ENCODE measurements at regions not wholly inside any gene's neighbourhood (a gene's known extent, or its start where the extent isn't known, plus 50 kb on each side); places are given as distances from the start of the nearest gene placed in this dataset.

DNA sequence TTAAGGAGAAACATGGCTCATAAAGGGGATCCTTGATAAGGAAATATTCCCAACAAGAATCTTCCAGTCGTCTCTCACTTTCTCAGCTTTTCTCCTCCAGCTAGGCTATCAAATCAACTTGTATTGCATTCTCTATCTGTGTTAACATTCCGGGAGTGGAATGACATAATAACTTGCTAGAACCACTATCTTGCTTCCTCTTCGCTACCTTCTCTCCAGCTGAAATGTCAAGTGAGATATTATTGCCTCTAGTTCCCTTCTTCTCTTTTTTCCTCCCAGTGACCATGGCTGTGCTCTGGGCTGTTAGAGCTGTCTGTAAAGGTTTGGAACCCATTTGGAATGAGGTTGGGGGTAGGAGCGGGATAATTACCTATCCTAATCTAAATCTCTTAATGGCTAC, 1329.5 kb upstream of the WWC1 start (continued):
- TF ChIP-seq ZNF256 (CRISPR knock-in tag; conservative IDR thresholded peaks at IDR 0.05), result no peak
- TF ChIP-seq ZNF274 (CRISPR knock-in tag; IDR thresholded peaks at IDR 0.05), result no peak
- no peak for TF ChIP-seq PHF8 (CRISPR knock-in tag; IDR thresholded peaks at IDR 0.05)
- TF ChIP-seq, protein P1, sequence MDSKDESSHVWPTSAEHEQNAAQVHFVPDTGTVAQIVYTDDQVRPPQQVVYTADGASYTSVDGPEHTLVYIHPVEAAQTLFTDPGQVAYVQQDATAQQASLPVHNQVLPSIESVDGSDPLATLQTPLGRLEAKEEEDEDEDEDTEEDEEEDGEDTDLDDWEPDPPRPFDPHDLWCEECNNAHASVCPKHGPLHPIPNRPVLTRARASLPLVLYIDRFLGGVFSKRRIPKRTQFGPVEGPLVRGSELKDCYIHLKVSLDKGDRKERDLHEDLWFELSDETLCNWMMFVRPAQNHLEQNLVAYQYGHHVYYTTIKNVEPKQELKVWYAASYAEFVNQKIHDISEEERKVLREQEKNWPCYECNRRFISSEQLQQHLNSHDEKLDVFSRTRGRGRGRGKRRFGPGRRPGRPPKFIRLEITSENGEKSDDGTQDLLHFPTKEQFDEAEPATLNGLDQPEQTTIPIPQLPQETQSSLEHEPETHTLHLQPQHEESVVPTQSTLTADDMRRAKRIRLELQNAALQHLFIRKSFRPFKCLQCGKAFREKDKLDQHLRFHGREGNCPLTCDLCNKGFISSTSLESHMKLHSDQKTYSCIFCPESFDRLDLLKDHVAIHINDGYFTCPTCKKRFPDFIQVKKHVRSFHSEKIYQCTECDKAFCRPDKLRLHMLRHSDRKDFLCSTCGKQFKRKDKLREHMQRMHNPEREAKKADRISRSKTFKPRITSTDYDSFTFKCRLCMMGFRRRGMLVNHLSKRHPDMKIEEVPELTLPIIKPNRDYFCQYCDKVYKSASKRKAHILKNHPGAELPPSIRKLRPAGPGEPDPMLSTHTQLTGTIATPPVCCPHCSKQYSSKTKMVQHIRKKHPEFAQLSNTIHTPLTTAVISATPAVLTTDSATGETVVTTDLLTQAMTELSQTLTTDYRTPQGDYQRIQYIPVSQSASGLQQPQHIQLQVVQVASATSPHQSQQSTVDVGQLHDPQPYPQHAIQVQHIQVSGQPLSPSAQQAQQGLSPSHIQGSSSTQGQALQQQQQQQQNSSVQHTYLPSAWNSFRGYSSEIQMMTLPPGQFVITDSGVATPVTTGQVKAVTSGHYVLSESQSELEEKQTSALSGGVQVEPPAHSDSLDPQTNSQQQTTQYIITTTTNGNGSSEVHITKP (CRISPR knock-in tag; IDR thresholded peaks at IDR 0.05; ENCODE audit: low read depth), result no peak
- TF ChIP-seq AHR (CRISPR knock-in tag; IDR thresholded peaks at IDR 0.05), result no peak
- no peak for TF ChIP-seq HDAC1 (CRISPR knock-in tag; IDR thresholded peaks at IDR 0.05)

DNA sequence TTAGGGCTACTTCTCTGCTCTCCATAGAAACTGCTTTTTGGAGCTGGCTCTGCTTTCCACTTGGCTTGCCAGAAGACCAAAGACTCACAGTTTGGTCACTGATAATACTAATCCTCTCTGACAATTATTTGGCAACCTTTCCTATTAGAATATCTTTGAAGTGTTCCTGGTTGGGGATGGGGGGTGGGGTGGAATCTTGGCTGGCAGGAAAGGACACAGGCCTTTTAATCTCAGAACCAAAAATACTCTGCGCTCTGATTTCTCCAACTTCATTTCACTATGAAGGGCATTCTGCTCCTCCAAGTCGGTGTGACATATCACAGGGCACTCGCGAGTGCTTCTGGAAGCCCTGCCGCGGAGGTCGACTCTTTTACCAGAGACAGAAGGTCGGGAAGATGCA, 1329.0 kb upstream of the WWC1 start:
- ChIA-PET CTCF (ENCODE audit: low intra/inter-chr PET ratio, low total read pairs) (no interaction called here), POLR2A (no interaction called here)
- Histone ChIP-seq H3K27me3 (ENCODE audit: control insufficient read depth in 1 of 2, insufficient read depth in 2 of 2, low read length in 2 of 2) (no peaks in the 10 kb centered on the region), H3K4me3 (replicated peaks in 1 of 3; ENCODE audit: insufficient read depth in 1 of 3, low read depth in 2 of 3, low read length in 3 of 3) (no peak overlapping the region), H3K79me2 (ENCODE audit: insufficient read depth, low read length) (no peaks in the 10 kb centered on the region), H3K27ac (ENCODE audit: extremely low read length, insufficient read depth, low read length) (no peak overlapping the region), H3K9ac (ENCODE audit: insufficient read depth, low read depth, low read length) (no peak overlapping the region), H3K4me1 (ENCODE audit: insufficient read depth, low read length) (no peaks in the 10 kb centered on the region), H3K4me2 (ENCODE audit: low read depth, low read length) (no peak overlapping the region), H2AFZ (ENCODE audit: low read length) (no peak overlapping the region), H3K36me3 (replicated peaks in 1 of 2; ENCODE audit: control insufficient read depth in 1 of 2, insufficient read depth in 2 of 2, low read length in 2 of 2) (no peaks in the 10 kb centered on the region), H3K9me3 (ENCODE audit: low read length) (no peaks in the 10 kb centered on the region), H4K20me1 (ENCODE audit: insufficient read depth, low read length) (no peaks in the 10 kb centered on the region)
- in situ Hi-C loops (cut with HindIII; ENCODE audit: extremely low pct_ligation_motif_present, low pct_unique_long_range_greater_than_20kb) (no loop called here), intact Hi-C loops (cut with micrococcal nuclease; ENCODE audit: unreplicated experiment) (no loop called here)
- TF ChIP-seq SRF (IDR thresholded peaks at IDR 0.05; ENCODE audit: low read depth, low read length) (no peak), REL (CRISPR knock-in tag; conservative IDR thresholded peaks at IDR 0.05) (no peak), ZNF20 (CRISPR knock-in tag; IDR thresholded peaks at IDR 0.05) (no peak), SNRNP70 (IDR thresholded peaks at IDR 0.05; ENCODE audit: low read depth, low read length) (no peak), KDM3A (CRISPR knock-in tag; IDR thresholded peaks at IDR 0.05; ENCODE audit: low read depth) (no peak), FLYWCH1 (CRISPR knock-in tag; IDR thresholded peaks at IDR 0.05) (no peak), POLR2AphosphoS2 (IDR thresholded peaks at IDR 0.05; ENCODE audit: low read depth, low read length) (no peak), ZMAT3 (CRISPR knock-in tag; conservative IDR thresholded peaks at IDR 0.05) (no peak)
- TF ChIP-seq, protein P2, sequence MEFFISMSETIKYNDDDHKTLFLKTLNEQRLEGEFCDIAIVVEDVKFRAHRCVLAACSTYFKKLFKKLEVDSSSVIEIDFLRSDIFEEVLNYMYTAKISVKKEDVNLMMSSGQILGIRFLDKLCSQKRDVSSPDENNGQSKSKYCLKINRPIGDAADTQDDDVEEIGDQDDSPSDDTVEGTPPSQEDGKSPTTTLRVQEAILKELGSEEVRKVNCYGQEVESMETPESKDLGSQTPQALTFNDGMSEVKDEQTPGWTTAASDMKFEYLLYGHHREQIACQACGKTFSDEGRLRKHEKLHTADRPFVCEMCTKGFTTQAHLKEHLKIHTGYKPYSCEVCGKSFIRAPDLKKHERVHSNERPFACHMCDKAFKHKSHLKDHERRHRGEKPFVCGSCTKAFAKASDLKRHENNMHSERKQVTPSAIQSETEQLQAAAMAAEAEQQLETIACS (CRISPR knock-in tag; IDR thresholded peaks at IDR 0.05), result no peak
- no TSS peak for BruUV-seq (replicated peaks)
- FAIRE-seq (no peak), DNase-seq (ENCODE audit: low spot score) (no peak), ATAC-seq (no peak)
- WGBS (ENCODE audit: low lambda C conversion rate), result 14% methylated on average over 8 of the region's 8 CpGs
